Kidney (tissue), 13 donors: ENCODE measurements at regions not wholly inside any gene's neighbourhood (a gene's known extent, or its start where the extent isn't known, plus 50 kb on each side); places are given as distances from the start of the nearest gene placed in this dataset.
A peak's percentile ranks its signal among the peaks of the same experiment; 100 is the strongest.

Experiments
- DNase-seq, 5 donors: peaks; one replicate each; pipeline ENCODE4 v3.0.0-alpha.2; 2013 to 2020
- FAIRE-seq: peaks from 2 replicates; lab custom pipeline; 2012; peaks lifted over from hg19 to GRCh38; lab: Jason Lieb, UNC
- H3K27ac ChIP-seq, 2 donors: one replicate each; pipeline ENCODE4 v1.7.0; 2013; ENCODE audit warnings: low read depth in 2 of 2, low read length in 2 of 2, inconsistent platforms in 1 of 2
- H3K27me3 ChIP-seq: one replicate; pipeline ENCODE4 v1.7.1; 2013; ENCODE audit warnings: low read length, inconsistent platforms; ENCODE audit not compliant: control insufficient read depth, insufficient read depth
- H3K36me3 ChIP-seq, 3 donors: one replicate each; pipeline versions ENCODE4 v1.7.0 to v1.7.1; 2013; ENCODE audit warnings: low read length in 3 of 3, control low read depth in 1 of 3, inconsistent platforms in 1 of 3; ENCODE audit not compliant: insufficient read depth in 3 of 3, control insufficient read depth in 2 of 3
- H3K4me1 ChIP-seq, 3 donors: one replicate each; pipeline versions ENCODE4 v1.7.0 to v1.7.1; 2013; ENCODE audit warnings: low read length in 3 of 3, inconsistent platforms in 1 of 3, low read depth in 1 of 3; ENCODE audit not compliant: control insufficient read depth in 2 of 3, insufficient read depth in 2 of 3
- H3K4me3 ChIP-seq, 3 donors: one replicate each; pipeline versions ENCODE4 v1.7.0 to v1.8.1; 2013; ENCODE audit warnings: low read length in 3 of 3, control low read depth in 1 of 3, inconsistent platforms in 1 of 3
- H3K9ac ChIP-seq, 3 donors: one replicate each; pipeline versions ENCODE4 v1.7.0 to v1.7.1; 2013; ENCODE audit warnings: low read length in 3 of 3, control low read depth in 1 of 3, inconsistent platforms in 1 of 3
- H3K9me3 ChIP-seq, 3 donors: one replicate each; pipeline versions ENCODE4 v1.7.0 to v1.7.1; 2013; ENCODE audit warnings: low read length in 3 of 3, control low read depth in 1 of 3, inconsistent platforms in 1 of 3; ENCODE audit not compliant: control insufficient read depth in 2 of 3, insufficient read depth in 1 of 3
- CTCF ChIP-seq: IDR thresholded peaks from 3 replicates; pipeline ENCODE4 v1.5.1; 2012; ENCODE audit warnings: mild to moderate bottlenecking, moderate library complexity, borderline replicate concordance; ENCODE audit not compliant: insufficient read depth; ENCODE audit errors: extremely low read depth
- intact Hi-C: fragments of 100-400 bp; cut with DNase I; formaldehyde crosslinking; loops from one replicate; pipeline ENCODE4 v1.11.1; 2022
- donor health status: control.
- donor health status: control.
- donor health status: control.
- donor health status: control.
- donor health status: control.
- donor health status: DM: yes; HTN: yes; CAD: no.
- donor health status: Normal renal cell carcinoma (clear cell type).

- H3K36me3 ChIP-seq: no peaks in the 10 kb centered on the region
- H3K27me3 ChIP-seq: no peaks in the 10 kb centered on the region
- H3K4me3 ChIP-seq: no peak overlapping the region
- intact Hi-C loops: no loop called here
- TF ChIP-seq CTCF: no peak
- FAIRE-seq: no peak
- peaks cover 0 to 11% (median 0%) of the 10 kb centered on the region in 3 donors for H3K9me3 ChIP-seq
- no peaks in the 10 kb centered on the region for H3K4me1 ChIP-seq
- no peak for DNase-seq
- H3K27ac ChIP-seq: no peak overlapping the region
- H3K9ac ChIP-seq: no peak overlapping the region
Observed at GRCh38 chr6:48695872-48696271, 584.9 kb upstream of the PTCHD4 start.

GRCh38 chr6:48691420-48691819 lies 580.4 kb upstream of the PTCHD4 start:
- H3K27ac ChIP-seq: no peak overlapping the region
- no peak for TF ChIP-seq CTCF
- intact Hi-C loops: no loop called here
- no peak overlapping the region for H3K9ac ChIP-seq
- no peak for FAIRE-seq
- H3K4me1 ChIP-seq: no peaks in the 10 kb centered on the region
- H3K27me3 ChIP-seq: no peaks in the 10 kb centered on the region
- DNase-seq: no peak
- no peak overlapping the region for H3K4me3 ChIP-seq
- no peaks in the 10 kb centered on the region for H3K36me3 ChIP-seq
- peaks cover 0 to 19% (median 2%) of the 10 kb centered on the region in 3 donors for H3K9me3 ChIP-seq

- Histone ChIP-seq H3K27me3 (no peaks in the 10 kb centered on the region), H3K27ac (no peak overlapping the region), H3K4me3 (no peak overlapping the region), H3K36me3 (no peaks in the 10 kb centered on the region), H3K9me3 (peaks cover 0 to 12% (median 2%) of the 10 kb centered on the region in 3 donors), H3K9ac (no peak overlapping the region), H3K4me1 (no peaks in the 10 kb centered on the region)
- intact Hi-C loops: no loop called here
- FAIRE-seq (no peak), DNase-seq (no peak)
- TF ChIP-seq CTCF: no peak
Observed at GRCh38 chr6:48689498-48689897, 578.5 kb upstream of the PTCHD4 start.

- Histone ChIP-seq H3K36me3 (no peaks in the 10 kb centered on the region), H3K9me3 (no peaks in the 10 kb centered on the region), H3K9ac (no peak overlapping the region), H3K4me3 (no peak overlapping the region), H3K27me3 (no peaks in the 10 kb centered on the region), H3K27ac (no peak overlapping the region), H3K4me1 (no peaks in the 10 kb centered on the region)
- FAIRE-seq: peak; percentile 99
- no peak for DNase-seq
- no peak for TF ChIP-seq CTCF
- intact Hi-C loops: no loop called here
Observed at GRCh38 chr6:48678390-48678789, 567.4 kb upstream of the PTCHD4 start.
